ENCODE measurements at regions not wholly inside any gene's neighbourhood (a gene's known extent, or its start where the extent isn't known, plus 50 kb on each side); places are given as distances from the start of the nearest gene placed in this dataset.

GRCh38 chr15:61401903-61402698 lies 173.0 kb upstream of the RORA start:
- Histone ChIP-seq H3K36me3 (no peaks in the 10 kb centered on the region), H3K4me3 (no peak overlapping the region), H3K4me1 (no peaks in the 10 kb centered on the region), H3K27ac (no peak overlapping the region), H3K9me3 (no peaks in the 10 kb centered on the region), H3K27me3 (no peaks in the 10 kb centered on the region)
- DNase-seq = no peak
- no peak for TF ChIP-seq CTCF (IDR thresholded peaks at IDR 0.05)
- intact Hi-C loops (cut with DNase I; ENCODE audit: low total_unique reads) = no loop called here

- TF ChIP-seq CTCF (IDR thresholded peaks at IDR 0.05) = no peak
- H3K36me3 ChIP-seq = no peaks in the 10 kb centered on the region
These were observed 169.2 kb upstream of the RORA start for GRCh38 chr15:61398310-61398709.

GRCh38 chr15:61396235-61396919 lies 167.3 kb upstream of the RORA start:
- DNase-seq = no peak
- intact Hi-C loops (cut with DNase I; ENCODE audit: low total_unique reads) = no loop called here
- Histone ChIP-seq H3K36me3 (no peaks in the 10 kb centered on the region), H3K4me3 (no peak overlapping the region), H3K4me1 (peaks cover 0 to 12% (median 5%) of the 10 kb centered on the region in 4 donors), H3K27me3 (no peaks in the 10 kb centered on the region), H3K9me3 (no peaks in the 10 kb centered on the region), H3K27ac (no peak overlapping the region)
- no peak for TF ChIP-seq CTCF (IDR thresholded peaks at IDR 0.05)

More at GRCh38 chr15:61398310-61398709, 169.2 kb upstream of the RORA start:
- H3K4me1 ChIP-seq = peaks cover 0 to 8% (median 2%) of the 10 kb centered on the region in 4 donors
- no peak for DNase-seq
- intact Hi-C loops (cut with DNase I; ENCODE audit: low total_unique reads) = no loop called here
- H3K4me3 ChIP-seq = no peak overlapping the region
- H3K27me3 ChIP-seq = no peaks in the 10 kb centered on the region
- H3K27ac ChIP-seq = no peak overlapping the region
- no peaks in the 10 kb centered on the region for H3K9me3 ChIP-seq

GRCh38 chr15:61393949-61394348 lies 164.8 kb upstream of the RORA start:
- H3K27ac ChIP-seq = peak overlapping the region; percentile 46 to 64
- DNase-seq = peak; percentile 51 to 69
- intact Hi-C loops (cut with DNase I; ENCODE audit: low total_unique reads) = no loop called here

GRCh38 chr15:61393524-61393923 lies 164.4 kb upstream of the RORA start:
- Histone ChIP-seq H3K27me3 (no peaks in the 10 kb centered on the region), H3K4me3 (peak overlapping the region; percentile 18 to 34), H3K9me3 (no peaks in the 10 kb centered on the region), H3K4me1 (peaks cover 0 to 12% (median 5%) of the 10 kb centered on the region in 4 donors), H3K36me3 (no peaks in the 10 kb centered on the region), H3K27ac (peak overlapping the region; percentile 46 to 64)
- DNase-seq = no peak
- no peak for TF ChIP-seq CTCF (IDR thresholded peaks at IDR 0.05)
- intact Hi-C loops (cut with DNase I; ENCODE audit: low total_unique reads) = no loop called here

More at GRCh38 chr15:61393949-61394348, 164.8 kb upstream of the RORA start:
- H3K27me3 ChIP-seq = no peaks in the 10 kb centered on the region
- H3K4me1 ChIP-seq = peaks cover 0 to 12% (median 5%) of the 10 kb centered on the region in 4 donors
- peak overlapping the region; percentile 18 to 34 for H3K4me3 ChIP-seq
- TF ChIP-seq CTCF (IDR thresholded peaks at IDR 0.05) = no peak
- H3K36me3 ChIP-seq = no peaks in the 10 kb centered on the region
- H3K9me3 ChIP-seq = no peaks in the 10 kb centered on the region

Data from tibial artery (tissue), 4 donors.